ENCODE measurements at regions not wholly inside any gene's neighbourhood (a gene's known extent, or its start where the extent isn't known, plus 50 kb on each side); places are given as distances from the start of the nearest gene placed in this dataset.

DNA sequence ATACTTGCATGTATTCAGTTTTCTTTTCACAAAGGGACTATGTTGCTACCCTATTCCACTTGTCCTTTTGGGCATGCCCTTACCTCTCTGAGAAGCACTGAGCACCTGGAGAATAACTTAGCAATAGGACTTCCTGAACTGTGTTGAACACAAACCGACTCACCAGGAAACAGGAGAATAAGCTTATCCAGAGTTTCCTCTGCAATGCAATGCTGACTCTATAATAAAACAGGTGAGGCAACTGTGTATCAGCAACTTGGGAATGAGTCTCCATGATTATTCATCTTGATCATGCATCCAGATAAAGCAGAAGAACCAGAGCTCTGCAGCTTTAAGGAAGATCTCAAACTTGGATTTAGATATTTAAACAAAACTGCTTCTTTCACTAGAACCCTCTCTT lies 806.5 kb downstream of the IGSF11 start:
- Histone ChIP-seq H3K9me3 (ENCODE audit: low read length) (peaks cover 27% of the 10 kb centered on the region), H3K4me1 (ENCODE audit: insufficient read depth, low read length) (no peaks in the 10 kb centered on the region), H2AFZ (ENCODE audit: low read length) (no peak overlapping the region), H3K4me3 (ENCODE audit: low read length) (no peak overlapping the region), H3K27me3 (ENCODE audit: low read length) (no peaks in the 10 kb centered on the region), H3F3A (ENCODE audit: low read length, unreplicated experiment) (no peaks in the 10 kb centered on the region), H3K36me3 (ENCODE audit: low read depth, low read length) (no peaks in the 10 kb centered on the region), H4K20me1 (ENCODE audit: low read length) (no peaks in the 10 kb centered on the region), H3K4me2 (ENCODE audit: low read length) (no peak overlapping the region), H3K79me2 (ENCODE audit: low read length) (no peaks in the 10 kb centered on the region), H3K9me2 (replicated peaks; ENCODE audit: low read length) (no peaks in the 10 kb centered on the region), H3K27ac (ENCODE audit: low read length) (no peak overlapping the region), H3K9ac (ENCODE audit: low read length) (no peak overlapping the region)
- BruUV-seq (replicated peaks): no TSS peak
- peak; percentile 18 for DNase-seq
- ChIA-PET POLR2A (ENCODE audit: unreplicated experiment) (no interaction called here), CTCF (no interaction called here)
- intact Hi-C loops (cut with micrococcal nuclease): no loop called here
- no peak for ATAC-seq
- TF ChIP-seq EZH2phosphoT487 (IDR thresholded peaks at IDR 0.05; ENCODE audit: borderline replicate concordance, low read length): no peak
- no peak for TF ChIP-seq EZH2 (IDR thresholded peaks at IDR 0.05; ENCODE audit: low read length, unreplicated experiment)
- TF ChIP-seq, protein P1, sequence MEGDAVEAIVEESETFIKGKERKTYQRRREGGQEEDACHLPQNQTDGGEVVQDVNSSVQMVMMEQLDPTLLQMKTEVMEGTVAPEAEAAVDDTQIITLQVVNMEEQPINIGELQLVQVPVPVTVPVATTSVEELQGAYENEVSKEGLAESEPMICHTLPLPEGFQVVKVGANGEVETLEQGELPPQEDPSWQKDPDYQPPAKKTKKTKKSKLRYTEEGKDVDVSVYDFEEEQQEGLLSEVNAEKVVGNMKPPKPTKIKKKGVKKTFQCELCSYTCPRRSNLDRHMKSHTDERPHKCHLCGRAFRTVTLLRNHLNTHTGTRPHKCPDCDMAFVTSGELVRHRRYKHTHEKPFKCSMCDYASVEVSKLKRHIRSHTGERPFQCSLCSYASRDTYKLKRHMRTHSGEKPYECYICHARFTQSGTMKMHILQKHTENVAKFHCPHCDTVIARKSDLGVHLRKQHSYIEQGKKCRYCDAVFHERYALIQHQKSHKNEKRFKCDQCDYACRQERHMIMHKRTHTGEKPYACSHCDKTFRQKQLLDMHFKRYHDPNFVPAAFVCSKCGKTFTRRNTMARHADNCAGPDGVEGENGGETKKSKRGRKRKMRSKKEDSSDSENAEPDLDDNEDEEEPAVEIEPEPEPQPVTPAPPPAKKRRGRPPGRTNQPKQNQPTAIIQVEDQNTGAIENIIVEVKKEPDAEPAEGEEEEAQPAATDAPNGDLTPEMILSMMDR (conservative IDR thresholded peaks at IDR 0.05; ENCODE audit: low read depth, low read length): no peak

GRCh38 chr3:118229196-118229595 lies 805.5 kb downstream of the IGSF11 start:
- DNase-seq: no peak
- Histone ChIP-seq H2AFZ (ENCODE audit: low read length) (no peak overlapping the region), H3K9ac (ENCODE audit: low read length) (no peak overlapping the region), H3K4me2 (ENCODE audit: low read length) (no peak overlapping the region), H3K27ac (ENCODE audit: low read length) (no peak overlapping the region), H3K4me3 (ENCODE audit: low read length) (no peak overlapping the region), H3K4me1 (ENCODE audit: insufficient read depth, low read length) (no peaks in the 10 kb centered on the region), H3K27me3 (ENCODE audit: low read length) (no peaks in the 10 kb centered on the region), H3K36me3 (ENCODE audit: low read depth, low read length) (no peaks in the 10 kb centered on the region), H3K9me3 (ENCODE audit: low read length) (peaks cover 21% of the 10 kb centered on the region), H3K9me2 (replicated peaks; ENCODE audit: low read length) (no peaks in the 10 kb centered on the region), H4K20me1 (ENCODE audit: low read length) (no peaks in the 10 kb centered on the region), H3K79me2 (ENCODE audit: low read length) (no peaks in the 10 kb centered on the region), H3F3A (ENCODE audit: low read length, unreplicated experiment) (no peaks in the 10 kb centered on the region)
- no TSS peak for BruUV-seq (replicated peaks)
- ChIA-PET POLR2A (ENCODE audit: unreplicated experiment) (no interaction called here), CTCF (no interaction called here)
- no peak for TF ChIP-seq EZH2 (IDR thresholded peaks at IDR 0.05; ENCODE audit: low read length, unreplicated experiment)
- TF ChIP-seq EZH2phosphoT487 (IDR thresholded peaks at IDR 0.05; ENCODE audit: borderline replicate concordance, low read length): no peak
- TF ChIP-seq, protein P1 (conservative IDR thresholded peaks at IDR 0.05; ENCODE audit: low read depth, low read length): no peak
- intact Hi-C loops (cut with micrococcal nuclease): no loop called here
- ATAC-seq: no peak

DNA sequence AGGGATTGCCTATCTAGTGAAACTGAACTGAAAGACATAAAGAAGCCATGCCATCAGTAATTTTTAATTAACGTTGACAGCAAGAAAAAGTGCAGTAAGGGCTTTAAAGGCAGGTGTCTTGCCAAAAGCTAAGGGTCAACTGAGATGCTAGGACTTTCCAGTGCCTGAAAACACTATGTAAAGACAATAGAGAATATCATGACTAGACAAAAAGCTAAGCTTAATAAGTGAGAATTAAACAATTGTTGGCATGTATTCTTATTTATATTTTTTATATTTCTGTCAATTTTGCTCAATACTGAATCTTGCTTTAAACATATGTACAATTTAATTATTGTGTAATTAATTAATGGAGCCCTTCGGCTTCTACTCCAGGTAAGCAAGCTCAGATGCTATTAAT lies 803.1 kb downstream of the IGSF11 start:
- ChIA-PET CTCF (no interaction called here), POLR2A (ENCODE audit: unreplicated experiment) (no interaction called here)
- Histone ChIP-seq H3K27ac (ENCODE audit: low read length) (no peak overlapping the region), H3K4me3 (ENCODE audit: low read length) (no peak overlapping the region), H3K4me2 (ENCODE audit: low read length) (no peak overlapping the region), H2AFZ (ENCODE audit: low read length) (no peak overlapping the region), H3K27me3 (ENCODE audit: low read length) (no peaks in the 10 kb centered on the region), H4K20me1 (ENCODE audit: low read length) (no peaks in the 10 kb centered on the region), H3F3A (ENCODE audit: low read length, unreplicated experiment) (no peaks in the 10 kb centered on the region), H3K9ac (ENCODE audit: low read length) (no peak overlapping the region), H3K9me2 (replicated peaks; ENCODE audit: low read length) (no peaks in the 10 kb centered on the region), H3K9me3 (ENCODE audit: low read length) (peaks cover 25% of the 10 kb centered on the region), H3K79me2 (ENCODE audit: low read length) (no peaks in the 10 kb centered on the region), H3K36me3 (ENCODE audit: low read depth, low read length) (no peaks in the 10 kb centered on the region), H3K4me1 (ENCODE audit: insufficient read depth, low read length) (no peaks in the 10 kb centered on the region)
- intact Hi-C loops (cut with micrococcal nuclease): no loop called here
- DNase-seq (no peak), ATAC-seq (no peak)
- no TSS peak for BruUV-seq (replicated peaks)
- TF ChIP-seq EZH2phosphoT487 (IDR thresholded peaks at IDR 0.05; ENCODE audit: borderline replicate concordance, low read length): no peak
- TF ChIP-seq, protein P1 (conservative IDR thresholded peaks at IDR 0.05; ENCODE audit: low read depth, low read length): no peak
- no peak for TF ChIP-seq EZH2 (IDR thresholded peaks at IDR 0.05; ENCODE audit: low read length, unreplicated experiment)

All from PC-3 (cell line).